ENCODE measurements at regions not wholly inside any gene's neighbourhood (a gene's known extent, or its start where the extent isn't known, plus 50 kb on each side); places are given as distances from the start of the nearest gene placed in this dataset.

DNA sequence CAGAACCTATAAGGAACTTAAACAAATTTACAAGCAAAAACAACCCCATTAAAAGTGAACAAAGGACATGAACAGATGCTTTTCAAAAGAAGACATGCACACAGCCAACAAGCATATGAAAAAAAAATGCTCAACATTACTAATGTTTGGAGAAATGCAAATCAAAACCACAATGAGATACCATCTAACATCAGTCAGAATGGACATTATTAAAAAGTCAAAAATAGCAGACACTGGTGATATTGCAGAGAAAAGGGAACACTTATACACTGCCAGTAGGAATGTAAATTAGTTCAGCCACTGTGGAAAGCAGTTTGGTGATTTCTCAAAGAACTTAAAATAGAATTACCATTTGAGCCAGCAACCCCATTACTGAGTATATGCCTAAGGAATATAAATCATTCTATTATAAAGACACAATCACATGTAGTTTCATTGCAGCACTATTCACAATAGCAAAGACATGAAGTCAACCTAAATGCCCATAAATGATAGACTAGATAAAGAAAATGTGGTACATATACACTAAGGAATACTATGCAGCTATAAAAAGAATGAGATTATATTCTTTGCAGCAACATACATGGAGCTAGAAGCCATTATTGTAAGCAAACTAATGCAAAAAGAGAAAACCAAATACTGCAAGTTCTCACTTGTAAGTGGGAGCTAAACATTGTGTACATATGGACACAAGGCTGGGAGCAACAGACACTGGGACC, 1509.4 kb downstream of the TECRL start:
- TF ChIP-seq, protein P1, sequence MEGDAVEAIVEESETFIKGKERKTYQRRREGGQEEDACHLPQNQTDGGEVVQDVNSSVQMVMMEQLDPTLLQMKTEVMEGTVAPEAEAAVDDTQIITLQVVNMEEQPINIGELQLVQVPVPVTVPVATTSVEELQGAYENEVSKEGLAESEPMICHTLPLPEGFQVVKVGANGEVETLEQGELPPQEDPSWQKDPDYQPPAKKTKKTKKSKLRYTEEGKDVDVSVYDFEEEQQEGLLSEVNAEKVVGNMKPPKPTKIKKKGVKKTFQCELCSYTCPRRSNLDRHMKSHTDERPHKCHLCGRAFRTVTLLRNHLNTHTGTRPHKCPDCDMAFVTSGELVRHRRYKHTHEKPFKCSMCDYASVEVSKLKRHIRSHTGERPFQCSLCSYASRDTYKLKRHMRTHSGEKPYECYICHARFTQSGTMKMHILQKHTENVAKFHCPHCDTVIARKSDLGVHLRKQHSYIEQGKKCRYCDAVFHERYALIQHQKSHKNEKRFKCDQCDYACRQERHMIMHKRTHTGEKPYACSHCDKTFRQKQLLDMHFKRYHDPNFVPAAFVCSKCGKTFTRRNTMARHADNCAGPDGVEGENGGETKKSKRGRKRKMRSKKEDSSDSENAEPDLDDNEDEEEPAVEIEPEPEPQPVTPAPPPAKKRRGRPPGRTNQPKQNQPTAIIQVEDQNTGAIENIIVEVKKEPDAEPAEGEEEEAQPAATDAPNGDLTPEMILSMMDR (conservative IDR thresholded peaks at IDR 0.05; ENCODE audit: low read length) = no peak
- no peak for TF ChIP-seq EZH2phosphoT487 (IDR thresholded peaks at IDR 0.05; ENCODE audit: borderline replicate concordance, low read depth, low read length)

Measured in OCI-LY7 (cell line).